ENCODE measurements at regions not wholly inside any gene's neighbourhood (a gene's known extent, or its start where the extent isn't known, plus 50 kb on each side); places are given as distances from the start of the nearest gene placed in this dataset.
"Not testable (repeated sequence)": the region's sequence is repeated elsewhere in the genome, so short reads cannot be mapped to it uniquely, and the experiment has no call there.

GRCh38 chr7:115319541-115319940 lies 397.6 kb downstream of the MDFIC start:
- intact Hi-C loops (cut with micrococcal nuclease): no loop called here
- ChIA-PET POLR2A (no interaction called here), CTCF (no interaction called here)
- no peak for TF ChIP-seq CTCF (IDR thresholded peaks at IDR 0.05)
- TF ChIP-seq EZH2 (IDR thresholded peaks at IDR 0.05; ENCODE audit: borderline replicate concordance, insufficient read depth, low read depth, low read length, poor library complexity, severe bottlenecking): no peak
- Histone ChIP-seq H3K9ac (ENCODE audit: low read length) (no peak overlapping the region), H3K27ac (ENCODE audit: low read length in 2 of 2) (no peak overlapping the region), H3K4me3 (ENCODE audit: control extremely low read depth in 1 of 5, extremely low read depth in 1 of 5, insufficient read depth in 1 of 5, low read depth in 2 of 5, low read length in 4 of 5) (no peak overlapping the region), H3K27me3 (replicated peaks in 1 of 4; ENCODE audit: control extremely low read depth in 1 of 4, control insufficient read depth in 3 of 4, insufficient read depth in 4 of 4, low read length in 3 of 4) (no peaks in the 10 kb centered on the region), H2AFZ (ENCODE audit: insufficient read depth, low read depth, low read length, poor library complexity, severe bottlenecking) (no peak overlapping the region), H3K4me1 (ENCODE audit: control insufficient read depth in 2 of 2, insufficient read depth in 2 of 2, low read length in 2 of 2) (no peaks in the 10 kb centered on the region), H3K4me2 (replicated peaks; ENCODE audit: low read depth, low read length, poor library complexity, severe bottlenecking) (no peak overlapping the region), H4K20me1 (ENCODE audit: control insufficient read depth, insufficient read depth, low read length, poor library complexity, severe bottlenecking) (no peaks in the 10 kb centered on the region), H3K36me3 (replicated peaks in 1 of 2; ENCODE audit: control extremely low read depth in 1 of 2, control insufficient read depth in 1 of 2, extremely low read depth in 1 of 2, insufficient read depth in 2 of 2, low read length in 1 of 2) (no peaks in the 10 kb centered on the region), H3K79me2 (ENCODE audit: control insufficient read depth, insufficient read depth, low read length) (no peaks in the 10 kb centered on the region), H3K9me3 (ENCODE audit: control extremely low read depth in 1 of 3, control insufficient read depth in 2 of 3, insufficient read depth in 1 of 3, low read length in 2 of 3) (no peaks in the 10 kb centered on the region)
- no peaks in the 10 kb centered on the region for H3K9me3 Mint-ChIP-seq (ENCODE audit: insufficient read depth)
- ATAC-seq (ENCODE audit: low read depth): no peak
- 100% methylated on average over 1 of the region's 2 CpGs for WGBS (ENCODE audit: insufficient coverage)
- no peak overlapping the region for H3K4me3 Mint-ChIP-seq
- DNase-seq: no peak
- H3K27ac Mint-ChIP-seq: no peak overlapping the region
- no peaks in the 10 kb centered on the region for H3K4me1 Mint-ChIP-seq
- peaks cover 5% of the 10 kb centered on the region for H3K27me3 Mint-ChIP-seq

GRCh38 chr7:115310316-115310715 lies 388.4 kb downstream of the MDFIC start:
- CTCF ChIA-PET, H3K4me3 Mint-ChIP-seq: not testable (repeated sequence)

More at GRCh38 chr7:115310316-115310715, 388.4 kb downstream of the MDFIC start:
- H3K27me3 ChIP-seq (replicated peaks in 1 of 4; ENCODE audit: control extremely low read depth in 1 of 4, control insufficient read depth in 3 of 4, insufficient read depth in 4 of 4, low read length in 3 of 4); H3K9me3 Mint-ChIP-seq (ENCODE audit: insufficient read depth); H3K9me3 ChIP-seq (ENCODE audit: control extremely low read depth in 1 of 3, control insufficient read depth in 2 of 3, insufficient read depth in 1 of 3, low read length in 2 of 3); H3K9ac ChIP-seq (ENCODE audit: low read length); ATAC-seq (ENCODE audit: low read depth); H3K27ac Mint-ChIP-seq; H3K27ac ChIP-seq (ENCODE audit: low read length in 2 of 2); H3K4me1 ChIP-seq (ENCODE audit: control insufficient read depth in 2 of 2, insufficient read depth in 2 of 2, low read length in 2 of 2); H3K27me3 Mint-ChIP-seq; POLR2A ChIA-PET; H2AFZ ChIP-seq (ENCODE audit: insufficient read depth, low read depth, low read length, poor library complexity, severe bottlenecking); H3K4me3 ChIP-seq (ENCODE audit: control extremely low read depth in 1 of 5, extremely low read depth in 1 of 5, insufficient read depth in 1 of 5, low read depth in 2 of 5, low read length in 4 of 5); H3K36me3 ChIP-seq (replicated peaks in 1 of 2; ENCODE audit: control extremely low read depth in 1 of 2, control insufficient read depth in 1 of 2, extremely low read depth in 1 of 2, insufficient read depth in 2 of 2, low read length in 1 of 2); H3K79me2 ChIP-seq (ENCODE audit: control insufficient read depth, insufficient read depth, low read length); DNase-seq; intact Hi-C loops (cut with micrococcal nuclease); H3K4me1 Mint-ChIP-seq; H3K4me2 ChIP-seq (replicated peaks; ENCODE audit: low read depth, low read length, poor library complexity, severe bottlenecking); H4K20me1 ChIP-seq (ENCODE audit: control insufficient read depth, insufficient read depth, low read length, poor library complexity, severe bottlenecking): not testable (repeated sequence)
- no CpG with 5 or more reads among the region's 2 CpGs for WGBS (ENCODE audit: insufficient coverage)
